ENCODE measurements at regions not wholly inside any gene's neighbourhood (a gene's known extent, or its start where the extent isn't known, plus 50 kb on each side); places are given as distances from the start of the nearest gene placed in this dataset.
"Not testable (repeated sequence)": the region's sequence is repeated elsewhere in the genome, so short reads cannot be mapped to it uniquely, and the experiment has no call there.

- Mint-ChIP-seq H3K27me3 (no peaks in the 10 kb centered on the region), H3K36me3 (no peaks in the 10 kb centered on the region), H3K9me3 (peaks cover 0 to 19% (median 5%) of the 10 kb centered on the region in 11 donors), H3K4me3 (no peak overlapping the region), H3K4me1 (no peaks in the 10 kb centered on the region), H3K27ac (no peak overlapping the region)
- no peaks in the 10 kb centered on the region for H3K9me3 ChIP-seq (ENCODE audit: control insufficient read depth in 2 of 3, low read length in 3 of 3)
- DNase-seq (no peak), ATAC-seq (no peak)
- CTCF ChIA-PET: no interaction called here
- no peak overlapping the region for H3K27ac ChIP-seq (ENCODE audit: low read depth, low read length)
- no peaks in the 10 kb centered on the region for H3K27me3 ChIP-seq (ENCODE audit: control insufficient read depth in 2 of 2, insufficient read depth in 2 of 2, low read length in 2 of 2)
- POLR2A ChIA-PET: no interaction called here
- H3K36me3 ChIP-seq (ENCODE audit: control insufficient read depth in 2 of 3, insufficient read depth in 3 of 3, low read length in 3 of 3): no peaks in the 10 kb centered on the region
- no peaks in the 10 kb centered on the region for H3K4me1 ChIP-seq (ENCODE audit: control insufficient read depth in 2 of 2, insufficient read depth in 2 of 2, low read length in 2 of 2)
- H3K4me3 ChIP-seq (ENCODE audit: low read length): no peak overlapping the region
- intact Hi-C loops (cut with micrococcal nuclease): no loop called here
Measured at GRCh38 chr3:163213838-163214237, 1717.2 kb downstream of the OTOL1 start.

GRCh38 chr3:163196815-163197374, 1700.3 kb downstream of the OTOL1 start:
- no peak for DNase-seq
- H3K36me3 ChIP-seq (ENCODE audit: control insufficient read depth in 2 of 3, insufficient read depth in 3 of 3, low read length in 3 of 3): no peaks in the 10 kb centered on the region
- Mint-ChIP-seq H3K9me3 (peaks cover 0 to 18% (median 0%) of the 10 kb centered on the region in 11 donors), H3K4me3 (no peak overlapping the region), H3K27ac (no peak overlapping the region), H3K27me3 (no peaks in the 10 kb centered on the region), H3K4me1 (no peaks in the 10 kb centered on the region), H3K36me3 (no peaks in the 10 kb centered on the region)
- no peak for ATAC-seq
- intact Hi-C loops (cut with micrococcal nuclease): no loop called here
- POLR2A ChIA-PET: no interaction called here
- no peak overlapping the region for H3K27ac ChIP-seq (ENCODE audit: low read depth, low read length)
- H3K27me3 ChIP-seq (ENCODE audit: control insufficient read depth in 2 of 2, insufficient read depth in 2 of 2, low read length in 2 of 2): no peaks in the 10 kb centered on the region
- H3K4me1 ChIP-seq (ENCODE audit: control insufficient read depth in 2 of 2, insufficient read depth in 2 of 2, low read length in 2 of 2): no peaks in the 10 kb centered on the region
- CTCF ChIA-PET: no interaction called here
- H3K4me3 ChIP-seq (ENCODE audit: low read length): no peak overlapping the region
- H3K9me3 ChIP-seq (ENCODE audit: control insufficient read depth in 2 of 3, low read length in 3 of 3): no peaks in the 10 kb centered on the region

GRCh38 chr3:163196245-163196644, 1699.6 kb downstream of the OTOL1 start:
- no peak overlapping the region for H3K4me3 ChIP-seq (ENCODE audit: low read length)
- Mint-ChIP-seq H3K27ac (no peak overlapping the region), H3K9me3 (peaks cover 0 to 16% (median 0%) of the 10 kb centered on the region in 11 donors), H3K4me1 (no peaks in the 10 kb centered on the region), H3K4me3 (no peak overlapping the region), H3K36me3 (no peaks in the 10 kb centered on the region), H3K27me3 (no peaks in the 10 kb centered on the region)
- DNase-seq: no peak
- no peaks in the 10 kb centered on the region for H3K36me3 ChIP-seq (ENCODE audit: control insufficient read depth in 2 of 3, insufficient read depth in 3 of 3, low read length in 3 of 3)
- no peak for ATAC-seq
- POLR2A ChIA-PET: no interaction called here
- no peak overlapping the region for H3K27ac ChIP-seq (ENCODE audit: low read depth, low read length)
- H3K27me3 ChIP-seq (ENCODE audit: control insufficient read depth in 2 of 2, insufficient read depth in 2 of 2, low read length in 2 of 2): no peaks in the 10 kb centered on the region
- intact Hi-C loops (cut with micrococcal nuclease): no loop called here
- no peaks in the 10 kb centered on the region for H3K9me3 ChIP-seq (ENCODE audit: control insufficient read depth in 2 of 3, low read length in 3 of 3)
- no peaks in the 10 kb centered on the region for H3K4me1 ChIP-seq (ENCODE audit: control insufficient read depth in 2 of 2, insufficient read depth in 2 of 2, low read length in 2 of 2)
- CTCF ChIA-PET: no interaction called here

GRCh38 chr3:163185721-163186350, 1689.2 kb downstream of the OTOL1 start:
- H3K36me3 Mint-ChIP-seq: no peaks in the 10 kb centered on the region
- ChIA-PET CTCF (no interaction called here), POLR2A (no interaction called here)
- DNase-seq (no peak), ATAC-seq (no peak)
- Histone ChIP-seq H3K4me1 (ENCODE audit: control insufficient read depth in 2 of 2, insufficient read depth in 2 of 2, low read length in 2 of 2) (no peaks in the 10 kb centered on the region), H3K36me3 (ENCODE audit: control insufficient read depth in 2 of 3, insufficient read depth in 3 of 3, low read length in 3 of 3) (no peaks in the 10 kb centered on the region), H3K27ac (ENCODE audit: low read depth, low read length) (no peak overlapping the region), H3K9me3 (ENCODE audit: control insufficient read depth in 2 of 3, low read length in 3 of 3) (peaks cover 0 to 3% (median 0%) of the 10 kb centered on the region in 3 experiments), H3K27me3 (ENCODE audit: control insufficient read depth in 2 of 2, insufficient read depth in 2 of 2, low read length in 2 of 2) (no peaks in the 10 kb centered on the region), H3K4me3 (ENCODE audit: low read length) (no peak overlapping the region)
- no peaks in the 10 kb centered on the region for H3K27me3 Mint-ChIP-seq
- peaks cover 0 to 42% (median 6%) of the 10 kb centered on the region in 11 donors for H3K9me3 Mint-ChIP-seq
- H3K4me1 Mint-ChIP-seq: no peaks in the 10 kb centered on the region
- no peak overlapping the region for H3K4me3 Mint-ChIP-seq
- H3K27ac Mint-ChIP-seq: no peak overlapping the region
- intact Hi-C loops (cut with micrococcal nuclease): no loop called here

GRCh38 chr3:163175970-163176369, 1679.4 kb downstream of the OTOL1 start:
- ATAC-seq (no peak), DNase-seq (no peak)
- intact Hi-C loops (cut with micrococcal nuclease): no loop called here
- Histone ChIP-seq H3K27me3 (ENCODE audit: control insufficient read depth in 2 of 2, insufficient read depth in 2 of 2, low read length in 2 of 2) (no peaks in the 10 kb centered on the region), H3K4me3 (ENCODE audit: low read length) (no peak overlapping the region), H3K36me3 (ENCODE audit: control insufficient read depth in 2 of 3, insufficient read depth in 3 of 3, low read length in 3 of 3) (no peaks in the 10 kb centered on the region), H3K27ac (ENCODE audit: low read depth, low read length) (no peak overlapping the region), H3K4me1 (ENCODE audit: control insufficient read depth in 2 of 2, insufficient read depth in 2 of 2, low read length in 2 of 2) (no peaks in the 10 kb centered on the region), H3K9me3 (ENCODE audit: control insufficient read depth in 2 of 3, low read length in 3 of 3) (peaks cover 0 to 4% (median 0%) of the 10 kb centered on the region in 3 experiments)
- ChIA-PET POLR2A (no interaction called here), CTCF (no interaction called here)
- H3K4me3 Mint-ChIP-seq: no peak overlapping the region
- no peaks in the 10 kb centered on the region for H3K4me1 Mint-ChIP-seq
- H3K36me3 Mint-ChIP-seq: no peaks in the 10 kb centered on the region
- peaks cover 1 to 20% (median 8%) of the 10 kb centered on the region in 11 donors for H3K9me3 Mint-ChIP-seq
- no peak overlapping the region for H3K27ac Mint-ChIP-seq
- no peaks in the 10 kb centered on the region for H3K27me3 Mint-ChIP-seq

- CTCF ChIA-PET; H3K4me1 Mint-ChIP-seq; H3K36me3 Mint-ChIP-seq; DNase-seq; H3K4me1 ChIP-seq (ENCODE audit: control insufficient read depth in 2 of 2, insufficient read depth in 2 of 2, low read length in 2 of 2); H3K4me3 ChIP-seq (ENCODE audit: low read length); intact Hi-C loops (cut with micrococcal nuclease); H3K36me3 ChIP-seq (ENCODE audit: control insufficient read depth in 2 of 3, insufficient read depth in 3 of 3, low read length in 3 of 3); H3K27ac Mint-ChIP-seq; H3K4me3 Mint-ChIP-seq; ATAC-seq; POLR2A ChIA-PET; H3K27me3 Mint-ChIP-seq; H3K9me3 ChIP-seq (ENCODE audit: control insufficient read depth in 2 of 3, low read length in 3 of 3); H3K27ac ChIP-seq (ENCODE audit: low read depth, low read length); H3K27me3 ChIP-seq (ENCODE audit: control insufficient read depth in 2 of 2, insufficient read depth in 2 of 2, low read length in 2 of 2): not testable (repeated sequence)
- peaks cover 4 to 45% (median 8%) of the 10 kb centered on the region in 11 donors for H3K9me3 Mint-ChIP-seq
Measured at GRCh38 chr3:163172513-163172912, 1675.9 kb downstream of the OTOL1 start.

GRCh38 chr3:163166197-163166596, 1669.6 kb downstream of the OTOL1 start:
- Mint-ChIP-seq H3K4me3 (no peak overlapping the region), H3K27me3 (no peaks in the 10 kb centered on the region), H3K27ac (no peak overlapping the region), H3K4me1 (no peaks in the 10 kb centered on the region), H3K9me3 (peaks cover 6 to 53% (median 11%) of the 10 kb centered on the region in 11 donors), H3K36me3 (no peaks in the 10 kb centered on the region)
- ChIA-PET CTCF (no interaction called here), POLR2A (no interaction called here)
- no peak overlapping the region for H3K4me3 ChIP-seq (ENCODE audit: low read length)
- ATAC-seq (no peak), DNase-seq (no peak)
- no peaks in the 10 kb centered on the region for H3K36me3 ChIP-seq (ENCODE audit: control insufficient read depth in 2 of 3, insufficient read depth in 3 of 3, low read length in 3 of 3)
- H3K9me3 ChIP-seq (ENCODE audit: control insufficient read depth in 2 of 3, low read length in 3 of 3): no peaks in the 10 kb centered on the region
- H3K27me3 ChIP-seq (ENCODE audit: control insufficient read depth in 2 of 2, insufficient read depth in 2 of 2, low read length in 2 of 2): no peaks in the 10 kb centered on the region
- no peak overlapping the region for H3K27ac ChIP-seq (ENCODE audit: low read depth, low read length)
- intact Hi-C loops (cut with micrococcal nuclease): no loop called here
- no peaks in the 10 kb centered on the region for H3K4me1 ChIP-seq (ENCODE audit: control insufficient read depth in 2 of 2, insufficient read depth in 2 of 2, low read length in 2 of 2)

Data from naive thymus-derived CD4-positive, alpha-beta T cell (primary cell).